ENCODE measurements at regions not wholly inside any gene's neighbourhood (a gene's known extent, or its start where the extent isn't known, plus 50 kb on each side); places are given as distances from the start of the nearest gene placed in this dataset.

DNA sequence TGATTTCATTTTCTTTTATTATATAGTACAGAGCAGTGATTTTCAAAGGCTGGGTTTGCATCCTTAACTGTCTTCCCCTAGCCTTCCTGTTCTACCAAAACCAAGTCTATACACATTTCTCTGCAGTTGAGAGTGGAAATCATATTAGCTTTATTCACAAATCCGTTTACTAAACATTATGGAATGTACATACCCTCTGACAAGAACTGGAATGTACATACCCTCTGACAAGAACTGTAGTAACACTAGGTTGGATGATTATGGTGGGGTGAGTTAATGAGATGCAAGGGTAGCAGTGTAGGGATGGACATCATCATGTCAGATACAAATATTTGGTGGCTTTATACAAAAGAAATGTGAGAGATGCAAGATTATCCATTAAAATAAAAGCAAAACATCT is 154.8 kb downstream of the CYB561 start:
- H3K27me3 ChIP-seq = no peaks in the 10 kb centered on the region
- no peak overlapping the region for H3K27ac ChIP-seq
- no peaks in the 10 kb centered on the region for H3K36me3 ChIP-seq

DNA sequence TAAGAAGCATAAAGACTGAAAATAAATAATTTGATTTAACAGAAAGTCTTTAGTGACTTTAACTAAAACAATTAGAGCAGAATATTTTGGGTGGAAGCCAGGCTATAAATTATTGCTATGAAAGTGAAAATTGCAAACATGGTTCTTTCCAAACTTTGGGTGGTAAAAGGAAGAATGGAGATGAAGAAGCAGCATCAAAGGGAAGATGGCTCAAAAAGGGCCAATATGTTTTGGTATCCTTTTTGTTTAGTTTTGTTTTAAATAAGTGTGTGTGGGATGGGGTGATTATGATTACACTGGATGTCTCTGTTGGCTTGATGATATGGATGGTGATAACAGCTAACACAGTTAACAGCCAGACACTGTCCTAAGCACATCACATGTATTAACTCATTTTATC is 153.7 kb downstream of the CYB561 start:
- no peak overlapping the region for H3K27ac ChIP-seq
- H3K4me1 ChIP-seq (ENCODE audit: control insufficient read depth in 1 of 2, insufficient read depth in 1 of 2, low read depth in 1 of 2, low read length in 1 of 2) = no peaks in the 10 kb centered on the region
- no peaks in the 10 kb centered on the region for H3K27me3 ChIP-seq
- no peaks in the 10 kb centered on the region for H3K36me3 ChIP-seq
- no peak overlapping the region for H3K4me3 ChIP-seq (ENCODE audit: low read depth in 1 of 2, low read length in 1 of 2)
- no peaks in the 10 kb centered on the region for H3K9me3 ChIP-seq
- TF ChIP-seq, protein P1, sequence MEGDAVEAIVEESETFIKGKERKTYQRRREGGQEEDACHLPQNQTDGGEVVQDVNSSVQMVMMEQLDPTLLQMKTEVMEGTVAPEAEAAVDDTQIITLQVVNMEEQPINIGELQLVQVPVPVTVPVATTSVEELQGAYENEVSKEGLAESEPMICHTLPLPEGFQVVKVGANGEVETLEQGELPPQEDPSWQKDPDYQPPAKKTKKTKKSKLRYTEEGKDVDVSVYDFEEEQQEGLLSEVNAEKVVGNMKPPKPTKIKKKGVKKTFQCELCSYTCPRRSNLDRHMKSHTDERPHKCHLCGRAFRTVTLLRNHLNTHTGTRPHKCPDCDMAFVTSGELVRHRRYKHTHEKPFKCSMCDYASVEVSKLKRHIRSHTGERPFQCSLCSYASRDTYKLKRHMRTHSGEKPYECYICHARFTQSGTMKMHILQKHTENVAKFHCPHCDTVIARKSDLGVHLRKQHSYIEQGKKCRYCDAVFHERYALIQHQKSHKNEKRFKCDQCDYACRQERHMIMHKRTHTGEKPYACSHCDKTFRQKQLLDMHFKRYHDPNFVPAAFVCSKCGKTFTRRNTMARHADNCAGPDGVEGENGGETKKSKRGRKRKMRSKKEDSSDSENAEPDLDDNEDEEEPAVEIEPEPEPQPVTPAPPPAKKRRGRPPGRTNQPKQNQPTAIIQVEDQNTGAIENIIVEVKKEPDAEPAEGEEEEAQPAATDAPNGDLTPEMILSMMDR (IDR thresholded peaks at IDR 0.05) = no peak

More for the DNA sequence above, 154.8 kb downstream of the CYB561 start:
- TF ChIP-seq, protein P1 (IDR thresholded peaks at IDR 0.05) = no peak
- Histone ChIP-seq H3K4me3 (ENCODE audit: low read depth in 1 of 2, low read length in 1 of 2) (no peak overlapping the region), H3K9me3 (no peaks in the 10 kb centered on the region), H3K4me1 (ENCODE audit: control insufficient read depth in 1 of 2, insufficient read depth in 1 of 2, low read depth in 1 of 2, low read length in 1 of 2) (no peaks in the 10 kb centered on the region)

GRCh38 chr17:63293323-63294075 is 152.6 kb downstream of the CYB561 start:
- H3K9me3 ChIP-seq = no peaks in the 10 kb centered on the region
- no peaks in the 10 kb centered on the region for H3K4me1 ChIP-seq (ENCODE audit: control insufficient read depth in 1 of 2, insufficient read depth in 1 of 2, low read depth in 1 of 2, low read length in 1 of 2)
- H3K27me3 ChIP-seq = no peaks in the 10 kb centered on the region
- TF ChIP-seq, protein P1 (IDR thresholded peaks at IDR 0.05) = no peak
- no peak overlapping the region for H3K27ac ChIP-seq
- no peak overlapping the region for H3K4me3 ChIP-seq (ENCODE audit: low read depth in 1 of 2, low read length in 1 of 2)
- H3K36me3 ChIP-seq = no peaks in the 10 kb centered on the region

GRCh38 chr17:63294776-63295175 is 151.3 kb downstream of the CYB561 start:
- Histone ChIP-seq H3K27ac (no peak overlapping the region), H3K4me3 (ENCODE audit: low read depth in 1 of 2, low read length in 1 of 2) (no peak overlapping the region), H3K36me3 (no peaks in the 10 kb centered on the region), H3K4me1 (ENCODE audit: control insufficient read depth in 1 of 2, insufficient read depth in 1 of 2, low read depth in 1 of 2, low read length in 1 of 2) (no peaks in the 10 kb centered on the region), H3K9me3 (no peaks in the 10 kb centered on the region), H3K27me3 (no peaks in the 10 kb centered on the region)
- TF ChIP-seq, protein P1 (IDR thresholded peaks at IDR 0.05) = no peak

DNA sequence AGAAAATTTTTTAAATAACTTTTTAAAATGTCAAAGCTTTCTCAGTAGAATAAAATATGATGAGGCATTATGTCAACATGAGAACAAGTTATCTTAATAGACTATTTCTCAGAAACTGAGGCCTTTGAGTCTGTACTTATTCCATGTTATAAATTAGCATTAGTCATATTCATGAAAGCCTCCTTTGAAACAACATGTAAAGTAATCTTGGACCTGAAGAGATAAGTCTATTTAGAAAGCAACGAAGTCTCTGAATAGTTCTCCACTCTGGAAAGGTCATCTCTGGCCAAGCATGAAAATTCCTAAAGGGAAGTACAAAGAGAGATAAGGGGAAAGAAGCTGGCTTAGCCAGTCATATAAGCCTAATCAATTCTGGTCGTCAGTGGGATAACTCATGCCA is 150.8 kb downstream of the CYB561 start:
- H3K4me1 ChIP-seq (ENCODE audit: control insufficient read depth in 1 of 2, insufficient read depth in 1 of 2, low read depth in 1 of 2, low read length in 1 of 2) = no peaks in the 10 kb centered on the region
- H3K36me3 ChIP-seq = no peaks in the 10 kb centered on the region
- no peaks in the 10 kb centered on the region for H3K27me3 ChIP-seq
- H3K27ac ChIP-seq = no peak overlapping the region
- no peaks in the 10 kb centered on the region for H3K9me3 ChIP-seq
- no peak overlapping the region for H3K4me3 ChIP-seq (ENCODE audit: low read depth in 1 of 2, low read length in 1 of 2)
- TF ChIP-seq, protein P1 (IDR thresholded peaks at IDR 0.05) = no peak

Data from neutrophil (primary cell).